ENCODE measurements at regions not wholly inside any gene's neighbourhood (a gene's known extent, or its start where the extent isn't known, plus 50 kb on each side); places are given as distances from the start of the nearest gene placed in this dataset.
A peak's percentile ranks its signal among the peaks of the same experiment; 100 is the strongest.

DNA sequence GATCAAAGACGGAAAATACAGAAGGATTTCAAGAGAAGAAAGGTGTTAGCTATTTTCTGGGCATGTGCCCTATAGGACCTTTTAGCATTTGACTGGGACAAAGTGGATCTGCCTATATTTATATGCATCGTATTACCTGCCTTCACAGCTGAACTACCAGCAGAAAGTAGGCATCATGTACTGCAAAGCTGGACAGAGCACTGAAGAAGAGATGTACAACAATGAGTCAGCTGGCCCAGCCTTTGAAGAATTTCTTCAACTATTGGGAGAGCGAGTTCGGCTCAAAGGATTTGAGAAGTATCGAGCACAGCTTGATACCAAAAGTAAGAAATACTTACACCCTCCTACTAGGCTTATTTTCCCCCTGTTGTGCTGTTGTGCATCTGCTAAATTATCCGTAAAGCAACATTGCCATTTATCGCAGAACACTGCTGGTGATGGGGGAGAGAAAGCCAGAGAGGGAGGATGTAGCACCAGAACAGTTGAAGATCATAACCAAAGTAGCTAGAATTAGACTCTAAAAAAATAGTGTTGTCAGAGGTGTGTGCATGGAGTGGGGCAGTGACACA, 282.0 kb upstream of the RGS6 start:
- Histone ChIP-seq H3K79me2 (ENCODE audit: insufficient read depth, low read length) (no peaks in the 10 kb centered on the region), H4K20me1 (ENCODE audit: insufficient read depth, low read length, poor library complexity, severe bottlenecking) (no peaks in the 10 kb centered on the region)

GRCh38 chr14:71651228-71651627, 281.0 kb upstream of the RGS6 start:
- Histone ChIP-seq H3K79me2 (ENCODE audit: insufficient read depth, low read length) (no peaks in the 10 kb centered on the region), H3F3A (ENCODE audit: low read depth) (no peaks in the 10 kb centered on the region), H3K9me2 (replicated peaks; ENCODE audit: low read depth, low read length) (no peaks in the 10 kb centered on the region), H3K27me3 (ENCODE audit: insufficient read depth, low read length, poor library complexity, severe bottlenecking) (no peaks in the 10 kb centered on the region), H2AFZ (ENCODE audit: low read length) (no peak overlapping the region), H3K9ac (ENCODE audit: low read depth, low read length, poor library complexity, severe bottlenecking) (no peak overlapping the region), H3K4me2 (ENCODE audit: low read depth, low read length, poor library complexity, severe bottlenecking) (peak overlapping the region; percentile 43), H3K4me1 (ENCODE audit: insufficient read depth, low read length, poor library complexity, severe bottlenecking) (peaks cover 38% of the 10 kb centered on the region), H3K9me3 (ENCODE audit: insufficient read depth, low read depth, low read length) (peaks cover 11% of the 10 kb centered on the region; the same call in 1 of the 2 replicates), H3K4me3 (ENCODE audit: low read length, poor library complexity, severe bottlenecking) (no peak overlapping the region), H4K20me1 (ENCODE audit: insufficient read depth, low read length, poor library complexity, severe bottlenecking) (no peaks in the 10 kb centered on the region), H3K36me3 (ENCODE audit: insufficient read depth, low read length) (peaks cover 49% of the 10 kb centered on the region)
- TF ChIP-seq CTCF (conservative IDR thresholded peaks at IDR 0.05; ENCODE audit: low read length): no peak

More for the DNA sequence above, 282.0 kb upstream of the RGS6 start:
- Histone ChIP-seq H2AFZ (ENCODE audit: low read length) (no peak overlapping the region), H3F3A (ENCODE audit: low read depth) (no peaks in the 10 kb centered on the region), H3K9me3 (ENCODE audit: insufficient read depth, low read depth, low read length) (peaks cover 11% of the 10 kb centered on the region; the same call in 1 of the 2 replicates), H3K27me3 (ENCODE audit: insufficient read depth, low read length, poor library complexity, severe bottlenecking) (no peaks in the 10 kb centered on the region), H3K9ac (ENCODE audit: low read depth, low read length, poor library complexity, severe bottlenecking) (no peak overlapping the region), H3K4me3 (ENCODE audit: low read length, poor library complexity, severe bottlenecking) (no peak overlapping the region), H3K36me3 (ENCODE audit: insufficient read depth, low read length) (peaks cover 47% of the 10 kb centered on the region), H3K4me2 (ENCODE audit: low read depth, low read length, poor library complexity, severe bottlenecking) (no peak overlapping the region), H3K9me2 (replicated peaks; ENCODE audit: low read depth, low read length) (no peaks in the 10 kb centered on the region), H3K4me1 (ENCODE audit: insufficient read depth, low read length, poor library complexity, severe bottlenecking) (peaks cover 38% of the 10 kb centered on the region)
- TF ChIP-seq EZH2phosphoT487 (IDR thresholded peaks at IDR 0.05; ENCODE audit: borderline replicate concordance) (no peak), CTCF (conservative IDR thresholded peaks at IDR 0.05; ENCODE audit: low read length) (no peak)

DNA sequence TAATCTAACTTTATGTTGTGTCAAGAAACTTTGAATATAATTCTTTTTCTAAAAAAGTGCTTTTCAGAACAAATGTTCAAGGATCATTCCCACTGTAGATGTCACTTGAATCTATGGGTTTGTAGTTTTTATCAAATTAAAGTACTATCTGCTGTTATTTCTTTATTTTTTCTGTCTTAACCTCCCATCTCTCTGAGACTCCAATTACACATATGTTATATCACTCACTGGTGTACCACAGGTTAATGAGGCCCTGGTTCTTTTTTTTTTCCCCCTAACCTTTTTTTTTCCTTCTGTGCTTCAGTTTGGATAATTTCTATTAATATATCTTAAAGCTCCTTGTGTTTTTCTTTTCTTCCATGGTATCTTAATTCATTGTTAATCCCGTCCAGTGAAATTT, 279.9 kb upstream of the RGS6 start:
- Histone ChIP-seq H3K9ac (ENCODE audit: low read depth, low read length, poor library complexity, severe bottlenecking) (no peak overlapping the region), H3K9me2 (replicated peaks; ENCODE audit: low read depth, low read length) (no peaks in the 10 kb centered on the region), H3F3A (ENCODE audit: low read depth) (no peaks in the 10 kb centered on the region), H4K20me1 (ENCODE audit: insufficient read depth, low read length, poor library complexity, severe bottlenecking) (no peaks in the 10 kb centered on the region), H3K4me3 (ENCODE audit: low read length, poor library complexity, severe bottlenecking) (no peak overlapping the region), H3K79me2 (ENCODE audit: insufficient read depth, low read length) (no peaks in the 10 kb centered on the region), H3K9me3 (ENCODE audit: insufficient read depth, low read depth, low read length) (peaks cover 11% of the 10 kb centered on the region; the same call in 1 of the 2 replicates), H3K36me3 (ENCODE audit: insufficient read depth, low read length) (peaks cover 49% of the 10 kb centered on the region), H3K27me3 (ENCODE audit: insufficient read depth, low read length, poor library complexity, severe bottlenecking) (no peaks in the 10 kb centered on the region), H3K4me2 (ENCODE audit: low read depth, low read length, poor library complexity, severe bottlenecking) (no peak overlapping the region), H2AFZ (ENCODE audit: low read length) (no peak overlapping the region), H3K4me1 (ENCODE audit: insufficient read depth, low read length, poor library complexity, severe bottlenecking) (peaks cover 31% of the 10 kb centered on the region)
- no peak for TF ChIP-seq EZH2phosphoT487 (IDR thresholded peaks at IDR 0.05; ENCODE audit: borderline replicate concordance)
- TF ChIP-seq CTCF (conservative IDR thresholded peaks at IDR 0.05; ENCODE audit: low read length): no peak

Measured in Loucy (cell line).